CD14-positive monocyte (primary cell): ENCODE measurements at regions not wholly inside any gene's neighbourhood (a gene's known extent, or its start where the extent isn't known, plus 50 kb on each side); places are given as distances from the start of the nearest gene placed in this dataset.

Experiments used
- DNase-seq, 3 donors: peaks; one replicate each; pipeline ENCODE4 v3.0.0-alpha.2; 2011 to 2022
- H2AFZ ChIP-seq: 2 replicates; pipeline ENCODE4 v1.6.0; 2012; ENCODE audit warnings: mild to moderate bottlenecking, low read depth, low read length, inconsistent platforms; ENCODE audit not compliant: insufficient read depth, poor library complexity, severe bottlenecking
- H3K27ac ChIP-seq, 2 donors: 1 replicate in 1 of 2; 2 replicates in 1 of 2; pipeline ENCODE4 v1.5.1; 2012 to 2013; ENCODE audit warnings: low read length in 2 of 2, control low read depth in 1 of 2, inconsistent platforms in 1 of 2, low read depth in 1 of 2, mild to moderate bottlenecking in 1 of 2
- H3K27me3 ChIP-seq, 2 donors: one replicate each; pipeline versions ENCODE4 v1.6.0 to v1.6.1; 2011 to 2013; ENCODE audit warnings: low read length in 2 of 2; ENCODE audit not compliant: control insufficient read depth in 2 of 2, insufficient read depth in 2 of 2
- H3K36me3 ChIP-seq, 2 donors: replicated peaks in 1 of 2; 1 replicate in 1 of 2; 2 replicates in 1 of 2; pipeline versions ENCODE4 v1.5.1 to v1.6.1; 2012 to 2013; ENCODE audit warnings: low read length in 2 of 2, control low read depth in 1 of 2, inconsistent platforms in 1 of 2, mild to moderate bottlenecking in 1 of 2; ENCODE audit not compliant: insufficient read depth in 2 of 2, control insufficient read depth in 1 of 2
- H3K4me1 ChIP-seq, 2 donors: 1 replicate in 1 of 2; 2 replicates in 1 of 2; pipeline versions ENCODE4 v1.5.1 to v1.6.1; 2012 to 2013; ENCODE audit warnings: low read length in 2 of 2, control low read depth in 1 of 2, inconsistent platforms in 1 of 2, mild to moderate bottlenecking in 1 of 2, moderate library complexity in 1 of 2; ENCODE audit not compliant: insufficient read depth in 2 of 2, control insufficient read depth in 1 of 2
- H3K4me2 ChIP-seq: replicated peaks from 2 replicates; pipeline ENCODE3; 2012; ENCODE audit warnings: low read length, moderate library complexity, mild to moderate bottlenecking; ENCODE audit not compliant: poor library complexity, severe bottlenecking; ENCODE audit errors: extremely low read depth
- H3K4me3 ChIP-seq, 3 experiments: fragments of 200-600 bp in 1 of 3; sonication (generic) in 1 of 3; replicated peaks in 1 of 3; 1 replicate in 2 of 3; 2 replicates in 1 of 3; pipeline ENCODE4 v1.5.1; 2011 to 2013; ENCODE audit warnings: low read length in 3 of 3, mild to moderate bottlenecking in 3 of 3, control low read depth in 2 of 3, low read depth in 2 of 3, inconsistent platforms in 1 of 3, moderate library complexity in 1 of 3
- H3K79me2 ChIP-seq: 2 replicates; pipeline ENCODE4 v1.6.0; 2012; ENCODE audit warnings: mild to moderate bottlenecking, control low read depth, inconsistent platforms, low read length, moderate library complexity; ENCODE audit not compliant: insufficient read depth
- H3K9ac ChIP-seq: 2 replicates; pipeline ENCODE4 v1.6.0; 2017; ENCODE audit warnings: low read length, mild to moderate bottlenecking; ENCODE audit not compliant: insufficient read depth, poor library complexity, severe bottlenecking
- H3K9me3 ChIP-seq, 2 donors: replicated peaks in 1 of 2; 1 replicate in 1 of 2; 2 replicates in 1 of 2; pipeline versions ENCODE4 v1.5.1 to v1.6.1; 2012 to 2013; ENCODE audit warnings: low read length in 2 of 2, control low read depth in 1 of 2; ENCODE audit not compliant: control insufficient read depth in 1 of 2, insufficient read depth in 1 of 2
- H4K20me1 ChIP-seq: 2 replicates; pipeline ENCODE4 v1.6.0; 2012; ENCODE audit warnings: mild to moderate bottlenecking, low read length, control low read depth, moderate library complexity; ENCODE audit not compliant: insufficient read depth
- H3K27ac Mint-ChIP-seq, 7 donors: one replicate each; pipeline ENCODE4 v1.8.0; 2020; ENCODE audit warnings: mild to moderate bottlenecking in 7 of 7, mixed read lengths in 7 of 7, moderate library complexity in 6 of 7, inconsistent platforms in 2 of 7
- H3K27me3 Mint-ChIP-seq, 3 donors: one replicate each; pipeline ENCODE4 v1.8.0; 2021 to 2022; ENCODE audit warnings: low read depth in 3 of 3, mild to moderate bottlenecking in 3 of 3, mixed read lengths in 3 of 3, moderate library complexity in 3 of 3, inconsistent platforms in 1 of 3
- H3K36me3 Mint-ChIP-seq, 2 donors: one replicate each; pipeline ENCODE4 v1.8.0; 2020; ENCODE audit warnings: mixed read lengths in 2 of 2, inconsistent platforms in 1 of 2, mild to moderate bottlenecking in 1 of 2
- H3K4me1 Mint-ChIP-seq: one replicate; pipeline ENCODE4 v1.8.0; 2020; ENCODE audit warnings: mild to moderate bottlenecking, mixed read lengths
- H3K4me3 Mint-ChIP-seq, 2 donors: one replicate each; pipeline ENCODE4 v1.8.0; 2020; ENCODE audit warnings: mild to moderate bottlenecking in 2 of 2, mixed read lengths in 2 of 2, moderate library complexity in 1 of 2
- H3K9me3 Mint-ChIP-seq, 7 donors: one replicate each; pipeline ENCODE4 v1.8.0; 2020 to 2022; ENCODE audit warnings: mixed read lengths in 7 of 7, mild to moderate bottlenecking in 6 of 7, moderate library complexity in 6 of 7, inconsistent platforms in 2 of 7
- WGBS: methylation state at CpG from one replicate; pipeline ENCODE4 v1.1.5; 2013; ENCODE audit warnings: missing lambda C conversion rate; ENCODE audit not compliant: insufficient coverage; 5-methylcytosine and 5-hydroxymethylcytosine counted together
- intact Hi-C, 2 donors: fragments of 100-400 bp; cut with micrococcal nuclease; formaldehyde crosslinking; loops; one replicate each; pipeline versions ENCODE4 v1.15.0 to v1.15.1; 2023
- TF ChIP-seq, protein P1 (sequence below): fragments of 200-600 bp; IDR thresholded peaks from one replicate; pipeline ENCODE4 v1.8.0; 2022; ENCODE audit warnings: antibody characterized with exemption, mild to moderate bottlenecking

DNA sequence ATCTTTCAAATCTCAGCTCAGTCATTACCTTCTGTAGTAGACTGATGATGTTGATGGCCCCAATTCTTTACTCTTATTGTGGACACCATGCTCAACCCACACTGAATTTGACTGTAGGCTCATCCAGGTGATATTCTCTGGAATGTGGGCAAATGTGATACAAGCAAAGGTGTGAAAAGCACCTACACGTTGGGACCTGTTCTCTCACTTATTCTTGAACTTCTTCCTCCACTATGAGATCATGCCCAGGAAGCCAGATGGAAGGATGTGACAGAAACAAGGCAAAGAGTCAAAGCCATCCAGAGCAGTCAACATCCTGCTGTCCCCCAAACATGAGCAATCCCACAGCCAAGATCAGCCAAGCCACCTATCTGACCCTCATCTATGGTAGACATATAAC lies 471.2 kb upstream of the UBE2E2 start:
- Histone ChIP-seq H3K27ac (no peak overlapping the region), H3K4me3 (no peak overlapping the region), H4K20me1 (no peaks in the 10 kb centered on the region), H3K36me3 (no peaks in the 10 kb centered on the region), H3K27me3 (no peaks in the 10 kb centered on the region), H3K9ac (no peak overlapping the region), H3K4me2 (no peak overlapping the region), H2AFZ (no peak overlapping the region), H3K79me2 (no peaks in the 10 kb centered on the region), H3K9me3 (no peaks in the 10 kb centered on the region), H3K4me1 (peaks cover 4 to 17% of the 10 kb centered on the region in 2 donors)
- no peak overlapping the region for H3K4me3 Mint-ChIP-seq
- H3K36me3 Mint-ChIP-seq, result no peaks in the 10 kb centered on the region
- H3K4me1 Mint-ChIP-seq, result peaks cover 20% of the 10 kb centered on the region
- intact Hi-C loops, result no loop called here
- H3K27me3 Mint-ChIP-seq, result peaks cover 1 to 5% (median 2%) of the 10 kb centered on the region in 3 donors
- 80% methylated on average over 1 of the region's 1 CpG for WGBS
- no peaks in the 10 kb centered on the region for H3K9me3 Mint-ChIP-seq
- no peak for DNase-seq
- H3K27ac Mint-ChIP-seq, result no peak overlapping the region
- TF ChIP-seq, protein P1, sequence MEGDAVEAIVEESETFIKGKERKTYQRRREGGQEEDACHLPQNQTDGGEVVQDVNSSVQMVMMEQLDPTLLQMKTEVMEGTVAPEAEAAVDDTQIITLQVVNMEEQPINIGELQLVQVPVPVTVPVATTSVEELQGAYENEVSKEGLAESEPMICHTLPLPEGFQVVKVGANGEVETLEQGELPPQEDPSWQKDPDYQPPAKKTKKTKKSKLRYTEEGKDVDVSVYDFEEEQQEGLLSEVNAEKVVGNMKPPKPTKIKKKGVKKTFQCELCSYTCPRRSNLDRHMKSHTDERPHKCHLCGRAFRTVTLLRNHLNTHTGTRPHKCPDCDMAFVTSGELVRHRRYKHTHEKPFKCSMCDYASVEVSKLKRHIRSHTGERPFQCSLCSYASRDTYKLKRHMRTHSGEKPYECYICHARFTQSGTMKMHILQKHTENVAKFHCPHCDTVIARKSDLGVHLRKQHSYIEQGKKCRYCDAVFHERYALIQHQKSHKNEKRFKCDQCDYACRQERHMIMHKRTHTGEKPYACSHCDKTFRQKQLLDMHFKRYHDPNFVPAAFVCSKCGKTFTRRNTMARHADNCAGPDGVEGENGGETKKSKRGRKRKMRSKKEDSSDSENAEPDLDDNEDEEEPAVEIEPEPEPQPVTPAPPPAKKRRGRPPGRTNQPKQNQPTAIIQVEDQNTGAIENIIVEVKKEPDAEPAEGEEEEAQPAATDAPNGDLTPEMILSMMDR, result no peak

DNA sequence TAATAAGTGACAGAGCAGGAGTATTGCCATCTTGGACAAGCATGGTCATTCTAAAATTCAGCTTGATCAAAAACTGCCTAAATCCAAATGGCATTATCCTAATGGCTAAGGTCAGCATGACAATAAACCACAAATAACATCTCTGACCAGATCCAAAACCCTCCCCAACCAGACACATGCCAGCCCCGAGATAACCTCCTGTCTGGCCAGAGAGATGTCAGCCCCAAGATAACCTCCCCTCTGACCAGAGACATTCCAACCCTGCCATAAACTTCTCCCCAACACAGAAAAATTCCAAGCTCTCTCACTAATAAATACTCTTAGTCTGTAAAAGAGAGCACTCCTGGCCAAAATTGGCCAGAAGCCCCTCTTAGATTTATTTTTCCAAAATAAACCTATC lies 470.5 kb upstream of the UBE2E2 start:
- peaks cover 1 to 5% (median 2%) of the 10 kb centered on the region in 3 donors for H3K27me3 Mint-ChIP-seq
- no peak overlapping the region for H3K9ac ChIP-seq
- no peaks in the 10 kb centered on the region for H3K9me3 ChIP-seq
- WGBS, result 100% methylated on average over 1 of the region's 1 CpG
- H3K4me3 Mint-ChIP-seq, result no peak overlapping the region
- intact Hi-C loops, result no loop called here
- H3K36me3 ChIP-seq, result no peaks in the 10 kb centered on the region
- H3K27ac ChIP-seq, result no peak overlapping the region
- TF ChIP-seq, protein P1, result no peak
- H4K20me1 ChIP-seq, result no peaks in the 10 kb centered on the region
- H2AFZ ChIP-seq, result no peak overlapping the region
- H3K4me2 ChIP-seq, result no peak overlapping the region
- no peaks in the 10 kb centered on the region for H3K9me3 Mint-ChIP-seq
- H3K79me2 ChIP-seq, result no peaks in the 10 kb centered on the region
- H3K36me3 Mint-ChIP-seq, result no peaks in the 10 kb centered on the region
- no peak overlapping the region for H3K27ac Mint-ChIP-seq
- peaks cover 4 to 17% of the 10 kb centered on the region in 2 donors for H3K4me1 ChIP-seq
- H3K4me3 ChIP-seq, result no peak overlapping the region
- H3K27me3 ChIP-seq, result no peaks in the 10 kb centered on the region
- no peak for DNase-seq
- peaks cover 20% of the 10 kb centered on the region for H3K4me1 Mint-ChIP-seq
